ENCODE measurements at regions not wholly inside any gene's neighbourhood (a gene's known extent, or its start where the extent isn't known, plus 50 kb on each side); places are given as distances from the start of the nearest gene placed in this dataset.

- DNase-seq: no peak
Observed at GRCh38 chr7:94325122-94325475, 69.6 kb upstream of the COL1A2 start.

DNA sequence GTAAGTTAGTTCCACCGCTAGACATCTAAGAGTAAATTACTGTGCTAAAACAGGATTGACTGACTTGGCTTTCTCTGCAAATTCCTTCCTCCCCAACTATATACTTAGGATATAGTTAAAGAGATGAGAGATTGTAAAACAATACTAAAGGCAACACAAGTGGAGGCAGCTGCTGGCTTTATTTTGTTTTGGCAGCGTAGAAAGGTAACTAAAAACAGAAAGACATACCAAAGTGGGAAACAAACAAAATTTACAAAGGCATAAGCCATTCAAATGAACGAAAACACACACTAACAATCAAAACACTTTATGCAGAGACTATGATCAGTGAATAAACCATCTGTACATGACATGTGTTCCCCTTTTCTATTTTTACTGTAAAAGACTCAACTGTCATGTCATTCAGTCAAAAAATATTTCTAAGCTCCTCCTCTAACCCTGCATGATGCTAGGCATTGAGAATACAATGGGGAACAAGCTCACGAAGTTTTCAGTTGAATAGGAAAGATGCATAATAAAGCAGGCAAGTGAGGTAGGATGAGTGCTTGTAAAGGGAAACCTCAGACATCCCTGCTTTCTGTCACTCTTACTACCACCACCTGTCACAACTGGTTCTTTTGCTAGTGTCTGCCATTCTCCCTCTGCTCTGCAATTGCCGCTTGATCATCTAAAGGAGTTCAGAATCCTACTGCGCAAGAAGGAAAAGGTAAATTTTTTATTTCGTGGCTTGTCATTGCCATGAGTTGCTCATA, 64.2 kb upstream of the COL1A2 start:
- DNase-seq: no peak

GRCh38 chr7:94332571-94332970, 62.1 kb upstream of the COL1A2 start:
- DNase-seq: no peak

GRCh38 chr7:94333810-94334209, 60.9 kb upstream of the COL1A2 start:
- DNase-seq: no peak

GRCh38 chr7:94335586-94335985, 59.1 kb upstream of the COL1A2 start:
- DNase-seq: no peak

GRCh38 chr7:94336009-94336408, 58.7 kb upstream of the COL1A2 start:
- DNase-seq: no peak

GRCh38 chr7:94338921-94339371, 55.7 kb upstream of the COL1A2 start:
- no peak for DNase-seq

- no peak for DNase-seq
Observed at GRCh38 chr7:94344826-94345225, 49.9 kb upstream of the COL1A2 start.
